ENCODE measurements at regions not wholly inside any gene's neighbourhood (a gene's known extent, or its start where the extent isn't known, plus 50 kb on each side); places are given as distances from the start of the nearest gene placed in this dataset.

DNA sequence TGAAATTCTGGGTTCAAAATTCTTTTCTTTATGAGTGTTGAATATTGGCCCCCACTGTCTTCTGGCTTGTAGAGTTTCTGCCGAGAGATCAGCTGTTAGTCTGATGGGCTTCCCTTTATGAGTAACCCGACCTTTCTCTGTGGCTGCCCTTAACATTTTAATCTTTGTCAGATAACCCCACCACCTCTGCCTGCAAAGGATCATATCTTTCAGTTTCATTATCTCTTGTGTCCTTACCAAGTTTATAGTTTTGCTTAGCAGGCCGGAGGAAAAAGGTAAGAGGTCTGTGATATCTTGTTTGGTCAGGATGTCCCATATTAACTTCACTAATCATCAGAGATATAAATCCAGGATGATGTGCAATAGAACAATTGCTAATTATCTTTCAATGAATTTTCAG, 970.2 kb upstream of the TYRP1 start (continued):
- TF ChIP-seq, protein P1, sequence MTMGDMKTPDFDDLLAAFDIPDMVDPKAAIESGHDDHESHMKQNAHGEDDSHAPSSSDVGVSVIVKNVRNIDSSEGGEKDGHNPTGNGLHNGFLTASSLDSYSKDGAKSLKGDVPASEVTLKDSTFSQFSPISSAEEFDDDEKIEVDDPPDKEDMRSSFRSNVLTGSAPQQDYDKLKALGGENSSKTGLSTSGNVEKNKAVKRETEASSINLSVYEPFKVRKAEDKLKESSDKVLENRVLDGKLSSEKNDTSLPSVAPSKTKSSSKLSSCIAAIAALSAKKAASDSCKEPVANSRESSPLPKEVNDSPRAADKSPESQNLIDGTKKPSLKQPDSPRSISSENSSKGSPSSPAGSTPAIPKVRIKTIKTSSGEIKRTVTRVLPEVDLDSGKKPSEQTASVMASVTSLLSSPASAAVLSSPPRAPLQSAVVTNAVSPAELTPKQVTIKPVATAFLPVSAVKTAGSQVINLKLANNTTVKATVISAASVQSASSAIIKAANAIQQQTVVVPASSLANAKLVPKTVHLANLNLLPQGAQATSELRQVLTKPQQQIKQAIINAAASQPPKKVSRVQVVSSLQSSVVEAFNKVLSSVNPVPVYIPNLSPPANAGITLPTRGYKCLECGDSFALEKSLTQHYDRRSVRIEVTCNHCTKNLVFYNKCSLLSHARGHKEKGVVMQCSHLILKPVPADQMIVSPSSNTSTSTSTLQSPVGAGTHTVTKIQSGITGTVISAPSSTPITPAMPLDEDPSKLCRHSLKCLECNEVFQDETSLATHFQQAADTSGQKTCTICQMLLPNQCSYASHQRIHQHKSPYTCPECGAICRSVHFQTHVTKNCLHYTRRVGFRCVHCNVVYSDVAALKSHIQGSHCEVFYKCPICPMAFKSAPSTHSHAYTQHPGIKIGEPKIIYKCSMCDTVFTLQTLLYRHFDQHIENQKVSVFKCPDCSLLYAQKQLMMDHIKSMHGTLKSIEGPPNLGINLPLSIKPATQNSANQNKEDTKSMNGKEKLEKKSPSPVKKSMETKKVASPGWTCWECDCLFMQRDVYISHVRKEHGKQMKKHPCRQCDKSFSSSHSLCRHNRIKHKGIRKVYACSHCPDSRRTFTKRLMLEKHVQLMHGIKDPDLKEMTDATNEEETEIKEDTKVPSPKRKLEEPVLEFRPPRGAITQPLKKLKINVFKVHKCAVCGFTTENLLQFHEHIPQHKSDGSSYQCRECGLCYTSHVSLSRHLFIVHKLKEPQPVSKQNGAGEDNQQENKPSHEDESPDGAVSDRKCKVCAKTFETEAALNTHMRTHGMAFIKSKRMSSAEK (CRISPR knock-in tag; IDR thresholded peaks at IDR 0.05; ENCODE audit: borderline replicate concordance): no peak
- TF ChIP-seq NR1H2 (CRISPR knock-in tag; IDR thresholded peaks at IDR 0.05) (no peak), EMX1 (CRISPR knock-in tag; IDR thresholded peaks at IDR 0.05) (no peak)

DNA sequence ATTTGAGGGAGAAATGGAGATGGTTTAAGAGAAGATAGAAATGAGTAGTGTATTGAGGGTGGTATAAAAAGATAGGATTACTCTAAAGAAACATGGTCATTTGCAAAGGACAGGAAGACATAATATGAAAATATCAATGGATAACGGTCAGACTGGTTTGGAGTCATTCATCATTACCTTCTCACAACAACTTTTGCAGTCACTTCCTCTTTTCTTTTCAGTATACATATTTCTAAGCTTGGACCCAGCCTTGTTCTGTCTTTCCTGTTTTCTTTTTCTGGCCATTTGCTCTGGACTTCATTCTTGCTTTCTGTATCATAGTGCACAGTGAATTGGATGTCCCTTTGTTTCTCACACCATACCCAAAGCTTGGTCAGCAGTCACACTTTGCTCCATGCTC, 966.5 kb upstream of the TYRP1 start:
- Mint-ChIP-seq H3K27ac (no peak overlapping the region), H3K27me3 (ENCODE audit: low read depth) (no peaks in the 10 kb centered on the region; the same call in 1 of the 2 replicates), H3K9me3 (no peaks in the 10 kb centered on the region), H3K4me3 (no peak overlapping the region), H3K36me3 (no peaks in the 10 kb centered on the region), H3K4me1 (peaks cover 8% of the 10 kb centered on the region)
- no peak for TF ChIP-seq FOXP1 (CRISPR knock-in tag; IDR thresholded peaks at IDR 0.05; ENCODE audit: borderline replicate concordance)
- no peak for TF ChIP-seq TEAD4 (CRISPR knock-in tag; IDR thresholded peaks at IDR 0.05)
- no peak for DNase-seq (ENCODE audit: low spot score)
- ChIA-PET CTCF (no interaction called here), POLR2A (no interaction called here)
- ATAC-seq: no peak

DNA sequence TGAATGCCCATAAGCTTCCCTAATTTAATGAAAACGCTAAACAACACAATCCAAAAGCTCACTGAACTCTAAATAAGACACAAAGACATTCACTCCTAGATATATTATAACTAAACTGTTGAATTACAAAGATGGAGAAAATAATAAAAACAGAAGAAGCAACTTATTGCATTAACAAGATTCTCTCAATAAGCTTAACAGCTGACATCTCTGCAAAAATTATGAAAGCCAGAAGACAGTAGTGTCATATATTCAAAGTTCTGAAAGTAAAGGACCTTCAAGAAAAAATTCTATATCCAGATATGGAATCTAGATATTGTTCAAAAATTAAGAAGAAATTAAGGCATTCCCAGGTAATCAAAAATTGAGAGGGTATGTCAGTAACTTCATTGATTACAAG, 957.8 kb upstream of the TYRP1 start:
- no peak for DNase-seq (ENCODE audit: low spot score)
- peaks cover 10% of the 10 kb centered on the region for H3K36me3 Mint-ChIP-seq
- no peak overlapping the region for H3K27ac Mint-ChIP-seq
- no peak for ATAC-seq
- H3K9me3 Mint-ChIP-seq: peaks cover 33% of the 10 kb centered on the region
- POLR2A ChIA-PET: no interaction called here
- no peaks in the 10 kb centered on the region for H3K27me3 Mint-ChIP-seq (ENCODE audit: low read depth)
- CTCF ChIA-PET: no interaction called here
- no peaks in the 10 kb centered on the region for H3K4me1 Mint-ChIP-seq
- TF ChIP-seq ZNF317 (CRISPR knock-in tag; IDR thresholded peaks at IDR 0.05; ENCODE audit: borderline replicate concordance, low read depth): peak; percentile 91
- no peak for TF ChIP-seq ESRRA (CRISPR knock-in tag; IDR thresholded peaks at IDR 0.05; ENCODE audit: borderline replicate concordance)
- no peak overlapping the region for H3K4me3 Mint-ChIP-seq

DNA sequence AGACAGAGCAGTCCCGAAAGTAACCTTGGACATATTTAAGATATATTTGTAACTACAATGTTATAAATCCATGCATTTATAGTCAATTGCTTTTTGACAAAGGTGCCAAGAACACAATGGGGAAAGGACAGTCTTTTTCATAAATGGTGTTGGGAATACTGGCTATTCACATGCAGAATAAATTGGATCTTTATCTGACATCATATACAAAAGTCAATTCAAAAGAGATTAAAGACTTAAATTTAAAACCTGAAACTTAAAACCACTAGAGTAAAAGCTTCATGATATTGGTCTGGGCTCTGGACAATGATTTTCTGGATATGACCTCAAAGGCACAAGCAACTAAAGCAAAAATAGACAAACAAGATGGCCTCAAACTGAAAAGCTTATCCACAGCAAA, 950.7 kb upstream of the TYRP1 start:
- no peak overlapping the region for H3K4me3 Mint-ChIP-seq
- H3K27me3 Mint-ChIP-seq (ENCODE audit: low read depth): no peaks in the 10 kb centered on the region
- no peak for DNase-seq (ENCODE audit: low spot score)
- no peak for ATAC-seq
- no peaks in the 10 kb centered on the region for H3K9me3 Mint-ChIP-seq
- no peak overlapping the region for H3K27ac Mint-ChIP-seq
- H3K36me3 Mint-ChIP-seq: no peaks in the 10 kb centered on the region
- ChIA-PET CTCF (no interaction called here), POLR2A (no interaction called here)
- H3K4me1 Mint-ChIP-seq: 0 out of 2 replicates have a peak, but pooled peaks cover 3% of the 10 kb centered on the region
- no peak for TF ChIP-seq SMAD3 (CRISPR knock-in tag; IDR thresholded peaks at IDR 0.05; ENCODE audit: borderline replicate concordance)
- TF ChIP-seq IRF2 (CRISPR knock-in tag; IDR thresholded peaks at IDR 0.05; ENCODE audit: borderline replicate concordance, low read depth): no peak
- TF ChIP-seq, protein P2, sequence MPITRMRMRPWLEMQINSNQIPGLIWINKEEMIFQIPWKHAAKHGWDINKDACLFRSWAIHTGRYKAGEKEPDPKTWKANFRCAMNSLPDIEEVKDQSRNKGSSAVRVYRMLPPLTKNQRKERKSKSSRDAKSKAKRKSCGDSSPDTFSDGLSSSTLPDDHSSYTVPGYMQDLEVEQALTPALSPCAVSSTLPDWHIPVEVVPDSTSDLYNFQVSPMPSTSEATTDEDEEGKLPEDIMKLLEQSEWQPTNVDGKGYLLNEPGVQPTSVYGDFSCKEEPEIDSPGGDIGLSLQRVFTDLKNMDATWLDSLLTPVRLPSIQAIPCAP (CRISPR knock-in tag; IDR thresholded peaks at IDR 0.05): no peak
- no peak for TF ChIP-seq NR1H2 (CRISPR knock-in tag; IDR thresholded peaks at IDR 0.05)
- TF ChIP-seq, protein P3, sequence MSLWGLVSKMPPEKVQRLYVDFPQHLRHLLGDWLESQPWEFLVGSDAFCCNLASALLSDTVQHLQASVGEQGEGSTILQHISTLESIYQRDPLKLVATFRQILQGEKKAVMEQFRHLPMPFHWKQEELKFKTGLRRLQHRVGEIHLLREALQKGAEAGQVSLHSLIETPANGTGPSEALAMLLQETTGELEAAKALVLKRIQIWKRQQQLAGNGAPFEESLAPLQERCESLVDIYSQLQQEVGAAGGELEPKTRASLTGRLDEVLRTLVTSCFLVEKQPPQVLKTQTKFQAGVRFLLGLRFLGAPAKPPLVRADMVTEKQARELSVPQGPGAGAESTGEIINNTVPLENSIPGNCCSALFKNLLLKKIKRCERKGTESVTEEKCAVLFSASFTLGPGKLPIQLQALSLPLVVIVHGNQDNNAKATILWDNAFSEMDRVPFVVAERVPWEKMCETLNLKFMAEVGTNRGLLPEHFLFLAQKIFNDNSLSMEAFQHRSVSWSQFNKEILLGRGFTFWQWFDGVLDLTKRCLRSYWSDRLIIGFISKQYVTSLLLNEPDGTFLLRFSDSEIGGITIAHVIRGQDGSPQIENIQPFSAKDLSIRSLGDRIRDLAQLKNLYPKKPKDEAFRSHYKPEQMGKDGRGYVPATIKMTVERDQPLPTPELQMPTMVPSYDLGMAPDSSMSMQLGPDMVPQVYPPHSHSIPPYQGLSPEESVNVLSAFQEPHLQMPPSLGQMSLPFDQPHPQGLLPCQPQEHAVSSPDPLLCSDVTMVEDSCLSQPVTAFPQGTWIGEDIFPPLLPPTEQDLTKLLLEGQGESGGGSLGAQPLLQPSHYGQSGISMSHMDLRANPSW (CRISPR knock-in tag; conservative IDR thresholded peaks at IDR 0.05; ENCODE audit: low read depth): no peak
- TF ChIP-seq, protein P4, sequence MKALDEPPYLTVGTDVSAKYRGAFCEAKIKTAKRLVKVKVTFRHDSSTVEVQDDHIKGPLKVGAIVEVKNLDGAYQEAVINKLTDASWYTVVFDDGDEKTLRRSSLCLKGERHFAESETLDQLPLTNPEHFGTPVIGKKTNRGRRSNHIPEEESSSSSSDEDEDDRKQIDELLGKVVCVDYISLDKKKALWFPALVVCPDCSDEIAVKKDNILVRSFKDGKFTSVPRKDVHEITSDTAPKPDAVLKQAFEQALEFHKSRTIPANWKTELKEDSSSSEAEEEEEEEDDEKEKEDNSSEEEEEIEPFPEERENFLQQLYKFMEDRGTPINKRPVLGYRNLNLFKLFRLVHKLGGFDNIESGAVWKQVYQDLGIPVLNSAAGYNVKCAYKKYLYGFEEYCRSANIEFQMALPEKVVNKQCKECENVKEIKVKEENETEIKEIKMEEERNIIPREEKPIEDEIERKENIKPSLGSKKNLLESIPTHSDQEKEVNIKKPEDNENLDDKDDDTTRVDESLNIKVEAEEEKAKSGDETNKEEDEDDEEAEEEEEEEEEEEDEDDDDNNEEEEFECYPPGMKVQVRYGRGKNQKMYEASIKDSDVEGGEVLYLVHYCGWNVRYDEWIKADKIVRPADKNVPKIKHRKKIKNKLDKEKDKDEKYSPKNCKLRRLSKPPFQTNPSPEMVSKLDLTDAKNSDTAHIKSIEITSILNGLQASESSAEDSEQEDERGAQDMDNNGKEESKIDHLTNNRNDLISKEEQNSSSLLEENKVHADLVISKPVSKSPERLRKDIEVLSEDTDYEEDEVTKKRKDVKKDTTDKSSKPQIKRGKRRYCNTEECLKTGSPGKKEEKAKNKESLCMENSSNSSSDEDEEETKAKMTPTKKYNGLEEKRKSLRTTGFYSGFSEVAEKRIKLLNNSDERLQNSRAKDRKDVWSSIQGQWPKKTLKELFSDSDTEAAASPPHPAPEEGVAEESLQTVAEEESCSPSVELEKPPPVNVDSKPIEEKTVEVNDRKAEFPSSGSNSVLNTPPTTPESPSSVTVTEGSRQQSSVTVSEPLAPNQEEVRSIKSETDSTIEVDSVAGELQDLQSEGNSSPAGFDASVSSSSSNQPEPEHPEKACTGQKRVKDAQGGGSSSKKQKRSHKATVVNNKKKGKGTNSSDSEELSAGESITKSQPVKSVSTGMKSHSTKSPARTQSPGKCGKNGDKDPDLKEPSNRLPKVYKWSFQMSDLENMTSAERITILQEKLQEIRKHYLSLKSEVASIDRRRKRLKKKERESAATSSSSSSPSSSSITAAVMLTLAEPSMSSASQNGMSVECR (CRISPR knock-in tag; IDR thresholded peaks at IDR 0.05; ENCODE audit: borderline replicate concordance): no peak
- TF ChIP-seq, protein P5, sequence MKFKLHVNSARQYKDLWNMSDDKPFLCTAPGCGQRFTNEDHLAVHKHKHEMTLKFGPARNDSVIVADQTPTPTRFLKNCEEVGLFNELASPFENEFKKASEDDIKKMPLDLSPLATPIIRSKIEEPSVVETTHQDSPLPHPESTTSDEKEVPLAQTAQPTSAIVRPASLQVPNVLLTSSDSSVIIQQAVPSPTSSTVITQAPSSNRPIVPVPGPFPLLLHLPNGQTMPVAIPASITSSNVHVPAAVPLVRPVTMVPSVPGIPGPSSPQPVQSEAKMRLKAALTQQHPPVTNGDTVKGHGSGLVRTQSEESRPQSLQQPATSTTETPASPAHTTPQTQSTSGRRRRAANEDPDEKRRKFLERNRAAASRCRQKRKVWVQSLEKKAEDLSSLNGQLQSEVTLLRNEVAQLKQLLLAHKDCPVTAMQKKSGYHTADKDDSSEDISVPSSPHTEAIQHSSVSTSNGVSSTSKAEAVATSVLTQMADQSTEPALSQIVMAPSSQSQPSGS (CRISPR knock-in tag; IDR thresholded peaks at IDR 0.05; ENCODE audit: borderline replicate concordance, low read depth): no peak
- TF ChIP-seq, protein P6, sequence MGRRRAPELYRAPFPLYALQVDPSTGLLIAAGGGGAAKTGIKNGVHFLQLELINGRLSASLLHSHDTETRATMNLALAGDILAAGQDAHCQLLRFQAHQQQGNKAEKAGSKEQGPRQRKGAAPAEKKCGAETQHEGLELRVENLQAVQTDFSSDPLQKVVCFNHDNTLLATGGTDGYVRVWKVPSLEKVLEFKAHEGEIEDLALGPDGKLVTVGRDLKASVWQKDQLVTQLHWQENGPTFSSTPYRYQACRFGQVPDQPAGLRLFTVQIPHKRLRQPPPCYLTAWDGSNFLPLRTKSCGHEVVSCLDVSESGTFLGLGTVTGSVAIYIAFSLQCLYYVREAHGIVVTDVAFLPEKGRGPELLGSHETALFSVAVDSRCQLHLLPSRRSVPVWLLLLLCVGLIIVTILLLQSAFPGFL (CRISPR knock-in tag; IDR thresholded peaks at IDR 0.05; ENCODE audit: borderline replicate concordance): no peak
